Fibroblast of the aortic adventitia (primary cell): ENCODE measurements at regions not wholly inside any gene's neighbourhood (a gene's known extent, or its start where the extent isn't known, plus 50 kb on each side); places are given as distances from the start of the nearest gene placed in this dataset.
A peak's percentile ranks its signal among the peaks of the same experiment; 100 is the strongest.

Experiments used
- DNase-seq: peaks from one replicate; pipeline ENCODE4 v3.0.0-alpha.2; 2010; ENCODE audit warnings: low read depth
- H3K4me3 ChIP-seq: 2 replicates; pipeline ENCODE4 v1.5.1; 2011; ENCODE audit warnings: low read depth, mild to moderate bottlenecking, control low read depth, low read length, moderate library complexity
- TF ChIP-seq, protein P1 (sequence below): IDR thresholded peaks from 2 replicates; pipeline ENCODE4 v1.5.1; 2011; ENCODE audit warnings: mild to moderate bottlenecking, low read length, control low read depth, inconsistent platforms; ENCODE audit not compliant: insufficient read depth

DNA sequence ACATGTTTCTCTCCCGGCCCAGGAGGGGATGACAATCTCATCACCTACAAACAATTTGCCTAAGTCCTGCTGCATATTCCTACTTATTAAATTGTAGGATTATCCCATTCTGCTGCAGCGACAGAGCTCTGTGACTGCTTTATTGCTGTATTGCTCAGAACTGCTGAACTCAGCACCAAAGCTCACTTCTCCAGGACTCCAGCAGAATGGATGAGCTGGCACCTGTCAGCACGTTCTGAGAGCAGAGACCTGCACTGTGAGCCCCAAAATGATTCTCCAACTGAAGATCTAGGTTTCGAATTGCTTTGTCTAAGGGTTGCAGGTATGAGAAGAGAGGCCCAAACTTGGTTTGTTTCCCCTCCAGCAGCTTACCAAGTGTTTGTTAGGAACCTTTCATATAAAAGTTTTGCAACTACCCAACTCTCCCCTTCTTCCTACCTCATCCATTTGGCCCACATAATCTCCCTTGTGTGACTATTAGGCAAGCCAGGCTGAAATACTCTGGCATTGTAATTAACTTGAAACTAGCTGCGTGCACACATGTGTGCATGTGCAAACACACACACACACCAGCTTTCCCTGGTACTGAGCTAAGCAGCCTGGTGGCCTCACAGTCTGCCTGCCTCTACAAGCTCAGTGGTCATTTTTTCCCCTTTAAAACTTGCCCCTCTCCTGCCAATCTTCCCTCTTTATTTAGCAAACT, 161.4 kb upstream of the CAMK1G start:
- TF ChIP-seq, protein P1, sequence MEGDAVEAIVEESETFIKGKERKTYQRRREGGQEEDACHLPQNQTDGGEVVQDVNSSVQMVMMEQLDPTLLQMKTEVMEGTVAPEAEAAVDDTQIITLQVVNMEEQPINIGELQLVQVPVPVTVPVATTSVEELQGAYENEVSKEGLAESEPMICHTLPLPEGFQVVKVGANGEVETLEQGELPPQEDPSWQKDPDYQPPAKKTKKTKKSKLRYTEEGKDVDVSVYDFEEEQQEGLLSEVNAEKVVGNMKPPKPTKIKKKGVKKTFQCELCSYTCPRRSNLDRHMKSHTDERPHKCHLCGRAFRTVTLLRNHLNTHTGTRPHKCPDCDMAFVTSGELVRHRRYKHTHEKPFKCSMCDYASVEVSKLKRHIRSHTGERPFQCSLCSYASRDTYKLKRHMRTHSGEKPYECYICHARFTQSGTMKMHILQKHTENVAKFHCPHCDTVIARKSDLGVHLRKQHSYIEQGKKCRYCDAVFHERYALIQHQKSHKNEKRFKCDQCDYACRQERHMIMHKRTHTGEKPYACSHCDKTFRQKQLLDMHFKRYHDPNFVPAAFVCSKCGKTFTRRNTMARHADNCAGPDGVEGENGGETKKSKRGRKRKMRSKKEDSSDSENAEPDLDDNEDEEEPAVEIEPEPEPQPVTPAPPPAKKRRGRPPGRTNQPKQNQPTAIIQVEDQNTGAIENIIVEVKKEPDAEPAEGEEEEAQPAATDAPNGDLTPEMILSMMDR = no peak
- no peak overlapping the region for H3K4me3 ChIP-seq
- DNase-seq = peak; percentile 28

DNA sequence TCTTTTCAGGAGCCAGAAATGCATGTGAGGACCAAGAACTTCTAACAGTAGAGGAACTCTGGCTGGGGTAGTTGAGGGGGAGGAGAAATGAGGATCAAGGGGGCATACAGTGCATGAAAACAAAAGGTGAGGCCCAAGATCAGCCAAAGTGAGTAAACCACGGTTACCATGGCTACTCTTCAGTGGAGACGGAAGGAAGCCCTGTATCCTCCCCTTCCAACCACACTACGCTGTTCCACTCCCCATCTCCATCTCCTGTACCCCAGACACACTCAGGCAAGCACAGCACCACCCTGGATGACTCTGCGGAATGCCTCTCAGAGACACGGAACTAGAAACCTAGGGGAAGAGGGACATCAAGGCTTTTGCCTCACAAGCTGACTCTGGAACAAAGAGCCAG, 157.6 kb upstream of the CAMK1G start:
- no peak for DNase-seq
- no peak overlapping the region for H3K4me3 ChIP-seq
- TF ChIP-seq, protein P1 = no peak

DNA sequence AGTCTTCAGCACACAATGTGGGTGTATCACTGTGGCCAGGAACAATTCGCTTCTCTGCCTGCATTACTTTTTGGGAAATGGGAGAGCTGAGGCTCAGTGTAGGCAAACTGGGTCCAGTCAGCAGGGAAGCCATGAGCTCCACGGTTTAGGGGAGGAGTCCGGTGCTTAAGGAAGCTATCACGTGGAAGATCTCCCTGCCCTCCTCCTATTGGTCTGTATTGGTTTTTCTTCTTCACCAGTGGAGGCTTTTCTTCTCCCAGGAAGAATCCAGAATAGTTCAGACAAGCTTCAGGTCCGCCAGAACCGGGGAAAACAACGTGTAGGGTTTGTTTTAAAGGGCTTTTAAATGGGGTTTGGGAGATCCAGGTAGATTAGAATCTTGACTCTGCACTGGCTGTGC, 156.2 kb upstream of the CAMK1G start:
- H3K4me3 ChIP-seq = no peak overlapping the region
- TF ChIP-seq, protein P1 = no peak
- DNase-seq = no peak

DNA sequence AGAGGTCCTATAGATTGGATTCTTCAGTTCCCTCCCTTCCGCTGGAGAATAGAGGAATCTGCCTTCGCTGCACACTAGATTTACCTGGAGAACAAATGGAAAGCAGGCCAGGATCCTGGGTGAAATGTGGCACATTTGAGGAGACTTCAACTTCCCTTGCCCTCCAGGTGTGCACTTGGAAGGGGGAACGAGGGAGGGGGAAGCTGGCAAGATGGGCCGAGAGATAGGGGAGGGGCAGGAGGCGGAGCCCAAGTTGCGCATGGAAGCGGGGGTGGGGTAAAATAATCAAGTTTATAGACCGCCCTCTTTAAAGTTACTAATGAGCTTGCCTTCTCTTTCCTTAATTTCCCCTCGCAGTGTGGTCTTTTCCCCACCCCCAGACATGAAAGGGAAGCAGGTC, 155.7 kb upstream of the CAMK1G start:
- H3K4me3 ChIP-seq = no peak overlapping the region
- DNase-seq = no peak
- TF ChIP-seq, protein P1 = no peak

DNA sequence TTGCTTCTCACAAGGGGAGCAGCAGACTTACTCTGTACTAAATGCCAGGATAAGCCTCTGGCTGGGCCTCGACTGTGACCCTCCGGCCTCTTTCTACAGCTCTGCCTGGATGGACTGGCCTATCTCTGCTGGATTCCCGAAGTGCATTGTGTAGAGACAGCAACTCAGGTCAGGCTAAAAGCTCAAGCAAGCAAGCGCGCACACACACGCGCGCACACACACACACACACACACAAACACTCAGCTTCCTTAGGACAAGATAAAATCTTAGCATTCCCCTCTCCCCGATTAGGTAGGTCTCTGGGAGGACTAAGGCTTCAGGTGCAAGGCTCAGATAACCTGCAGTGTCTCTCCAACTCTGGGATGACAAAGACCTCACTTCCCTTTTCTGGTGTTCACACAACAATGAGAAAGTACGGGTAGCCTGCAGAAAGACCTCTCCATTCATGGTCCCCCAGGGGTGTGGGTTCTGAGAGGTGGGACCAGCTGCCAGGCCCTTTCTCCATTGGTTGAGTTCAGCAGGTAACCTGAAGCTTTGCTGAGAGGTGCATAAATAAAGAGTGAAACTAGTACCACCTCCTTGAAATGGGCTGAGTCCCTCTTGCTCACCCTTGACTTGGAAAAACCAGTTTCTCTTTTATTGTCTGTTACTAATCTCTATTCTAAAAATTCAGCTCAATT, 155.1 kb upstream of the CAMK1G start:
- DNase-seq = no peak
- no peak overlapping the region for H3K4me3 ChIP-seq
- TF ChIP-seq, protein P1 = no peak

DNA sequence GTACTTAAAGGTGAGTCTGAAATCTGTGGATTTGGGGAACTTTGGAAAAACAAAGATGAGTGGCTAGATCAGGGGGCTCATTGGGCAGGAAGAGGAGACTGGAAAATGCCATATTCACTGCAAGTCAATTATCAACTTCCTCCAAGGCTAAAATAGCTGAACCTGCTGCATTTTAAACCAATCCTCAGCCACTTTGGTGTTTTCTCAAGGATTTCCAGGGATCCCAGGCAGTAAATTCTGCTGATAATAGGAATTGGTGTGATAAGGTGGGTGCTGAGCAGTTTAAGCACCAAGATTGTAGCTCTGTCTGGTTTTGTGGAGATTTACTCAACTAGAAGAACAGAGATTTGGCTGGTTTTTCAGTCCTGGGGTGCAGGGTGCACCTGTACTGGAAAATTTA, 153.9 kb upstream of the CAMK1G start:
- no peak for DNase-seq
- TF ChIP-seq, protein P1 = no peak
- no peak overlapping the region for H3K4me3 ChIP-seq
